H1 (cell line): ENCODE measurements at regions not wholly inside any gene's neighbourhood (a gene's known extent, or its start where the extent isn't known, plus 50 kb on each side); places are given as distances from the start of the nearest gene placed in this dataset.

ENCODE experiments used
- CTCF ChIA-PET: fragments of 300-600 bp; sonication (Branson Sonifier 250); formaldehyde crosslinking; loops from one replicate; lab custom pipeline; 2021; ENCODE audit not compliant: partially characterized antibody; lab: Charles Lee
- POLR2A ChIA-PET: fragments of 300-600 bp; sonication (Branson Sonifier 250); formaldehyde crosslinking; loops from one replicate; lab custom pipeline; 2021; ENCODE audit warnings: inconsistent platforms; ENCODE audit not compliant: partially characterized antibody; lab: Charles Lee
- DNase-seq, 2 experiments: peaks; one replicate each; pipeline versions ENCODE4 v3.0.0 to v3.0.0-alpha.2; 2010 to 2022; ENCODE audit warnings: low spot score in 2 of 2, low read depth in 1 of 2, mixed read lengths in 1 of 2
- FAIRE-seq: peaks from 2 replicates; lab custom pipeline; 2011; peaks lifted over from hg19 to GRCh38; lab: Jason Lieb, UNC
- H2AFZ ChIP-seq: 2 replicates; pipeline ENCODE4 v1.8.1; 2012; ENCODE audit warnings: low read length, inconsistent platforms
- H2AK5ac ChIP-seq: 2 replicates; pipeline ENCODE4 v1.6.1; 2013; ENCODE audit warnings: low read depth, low read length
- H2BK120ac ChIP-seq: replicated peaks from 2 replicates; pipeline ENCODE3; 2013; ENCODE audit warnings: low read depth, low read length, inconsistent platforms
- H2BK12ac ChIP-seq: 2 replicates; pipeline ENCODE4 v1.6.1; 2013; ENCODE audit warnings: low read depth, low read length
- H2BK15ac ChIP-seq: 2 replicates; pipeline ENCODE4 v1.6.1; 2013; ENCODE audit warnings: low read length
- H2BK20ac ChIP-seq: 2 replicates; pipeline ENCODE4 v1.6.1; 2013; ENCODE audit warnings: low read length
- H2BK5ac ChIP-seq: 2 replicates; pipeline ENCODE4 v1.6.1; 2013; ENCODE audit warnings: low read depth, low read length
- H3K14ac ChIP-seq: 2 replicates; pipeline ENCODE4 v1.6.1; 2013; ENCODE audit warnings: inconsistent platforms; ENCODE audit not compliant: insufficient read length
- H3K18ac ChIP-seq: 2 replicates; pipeline ENCODE4 v1.6.1; 2013; ENCODE audit warnings: low read length; ENCODE audit errors: extremely low read depth
- H3K23ac ChIP-seq: 2 replicates; pipeline ENCODE4 v1.6.1; 2013; ENCODE audit warnings: inconsistent platforms; ENCODE audit not compliant: insufficient read length
- H3K23me2 ChIP-seq: 2 replicates; pipeline ENCODE4 v1.6.1; 2013; ENCODE audit warnings: low read depth, low read length
- H3K27ac ChIP-seq: 2 replicates; pipeline ENCODE4 v1.6.1; 2011; ENCODE audit warnings: low read depth, low read length, inconsistent platforms
- H3K27me3 ChIP-seq, 4 experiments: replicated peaks in 1 of 4; 1 replicate in 1 of 4; 2 replicates in 3 of 4; pipeline versions ENCODE4 v1.6.1 to v1.8.1; 2011 to 2013; ENCODE audit warnings: low read length in 3 of 4, mild to moderate bottlenecking in 3 of 4, inconsistent platforms in 2 of 4, mixed read lengths in 2 of 4, moderate library complexity in 1 of 4; ENCODE audit not compliant: control insufficient read depth in 3 of 4, insufficient read depth in 3 of 4; ENCODE audit errors: extremely low read depth in 1 of 4
- H3K36me3 ChIP-seq, 4 experiments: 2 replicates each; pipeline versions ENCODE4 v1.6.1 to v1.8.1; 2011 to 2013; ENCODE audit warnings: mild to moderate bottlenecking in 4 of 4, low read length in 3 of 4, moderate library complexity in 2 of 4, control low read depth in 1 of 4, inconsistent platforms in 1 of 4; ENCODE audit not compliant: insufficient read depth in 4 of 4, control insufficient read depth in 2 of 4
- H3K4ac ChIP-seq: replicated peaks from 2 replicates; pipeline ENCODE3; 2013; ENCODE audit warnings: low read length, low read depth, mixed read lengths, inconsistent platforms; ENCODE audit not compliant: insufficient read length
- H3K4me1 ChIP-seq, 4 experiments: replicated peaks in 1 of 4; 1 replicate in 1 of 4; 2 replicates in 3 of 4; pipeline versions ENCODE4 v1.6.1 to v1.8.1; 2011 to 2013; ENCODE audit warnings: low read length in 3 of 4, inconsistent platforms in 2 of 4, mixed read lengths in 1 of 4; ENCODE audit not compliant: insufficient read depth in 4 of 4, control insufficient read depth in 3 of 4
- H3K4me2 ChIP-seq, 2 experiments: 2 replicates each; pipeline versions ENCODE4 v1.6.1 to v1.8.1; 2011 to 2013; ENCODE audit warnings: low read depth in 2 of 2, low read length in 2 of 2, control low read depth in 1 of 2, inconsistent platforms in 1 of 2, mild to moderate bottlenecking in 1 of 2; ENCODE audit not compliant: insufficient read depth in 1 of 2
- H3K4me3 ChIP-seq, 4 experiments: fragments of 200-600, 300-600 bp in 1 of 4; sonication (generic), shearing (Covaris generic), sonication (Bioruptor Twin) in 1 of 4; 2 replicates each; pipeline versions ENCODE4 v1.5.1 to v1.8.1; 2011 to 2016; ENCODE audit warnings: low read length in 4 of 4, low read depth in 3 of 4, control low read depth in 2 of 4, inconsistent platforms in 2 of 4, mild to moderate bottlenecking in 2 of 4, mixed read lengths in 1 of 4, moderate library complexity in 1 of 4; ENCODE audit not compliant: insufficient read depth in 2 of 4; ENCODE audit errors: extremely low read depth in 1 of 4
- H3K56ac ChIP-seq: replicated peaks from 2 replicates; pipeline ENCODE3; 2013; ENCODE audit warnings: low read depth, mild to moderate bottlenecking, mixed read lengths, low read length, inconsistent platforms; ENCODE audit not compliant: insufficient read length
- H3K79me1 ChIP-seq: 2 replicates; pipeline ENCODE4 v1.6.1; 2013; ENCODE audit warnings: low read depth, low read length, control low read depth
- H3K79me2 ChIP-seq, 2 experiments: 2 replicates each; pipeline versions ENCODE4 v1.6.1 to v1.8.1; 2012 to 2013; ENCODE audit warnings: low read length in 2 of 2, mild to moderate bottlenecking in 2 of 2, inconsistent platforms in 1 of 2; ENCODE audit not compliant: insufficient read depth in 2 of 2, control insufficient read depth in 1 of 2
- H3K9ac ChIP-seq, 4 experiments: replicated peaks in 1 of 4; 1 replicate in 1 of 4; 2 replicates in 3 of 4; pipeline versions ENCODE4 v1.6.1 to v1.8.1; 2011 to 2013; ENCODE audit warnings: low read depth in 3 of 4, low read length in 3 of 4, control low read depth in 2 of 4, mild to moderate bottlenecking in 2 of 4, moderate library complexity in 2 of 4, inconsistent platforms in 1 of 4; ENCODE audit errors: extremely low read depth in 1 of 4
- H3K9me3 ChIP-seq, 2 experiments: 2 replicates each; pipeline versions ENCODE4 v1.6.1 to v1.8.1; 2012 to 2013; ENCODE audit warnings: mild to moderate bottlenecking in 2 of 2, moderate library complexity in 2 of 2, control low read depth in 1 of 2, inconsistent platforms in 1 of 2, low read depth in 1 of 2, low read length in 1 of 2, mixed read lengths in 1 of 2; ENCODE audit not compliant: insufficient read depth in 2 of 2
- H4K20me1 ChIP-seq, 2 experiments: replicated peaks in 1 of 2; 2 replicates each; pipeline versions ENCODE3 to v1.8.1; 2011 to 2013; ENCODE audit warnings: inconsistent platforms in 2 of 2, low read length in 2 of 2, mild to moderate bottlenecking in 1 of 2; ENCODE audit not compliant: insufficient read depth in 2 of 2, control insufficient read depth in 1 of 2
- H4K5ac ChIP-seq: 2 replicates; pipeline ENCODE4 v1.6.1; 2013; ENCODE audit warnings: low read length, low read depth, mixed read lengths, inconsistent platforms; ENCODE audit not compliant: insufficient read length
- H4K8ac ChIP-seq: 2 replicates; pipeline ENCODE4 v1.8.0; 2013; ENCODE audit warnings: mild to moderate bottlenecking, moderate library complexity, low read length, inconsistent platforms; ENCODE audit not compliant: insufficient read depth; ENCODE audit errors: extremely low read depth
- H4K91ac ChIP-seq: replicated peaks from 2 replicates; pipeline ENCODE3; 2013; ENCODE audit warnings: low read length, mixed read lengths, inconsistent platforms; ENCODE audit not compliant: insufficient read length
- ATF2 ChIP-seq: IDR thresholded peaks from 2 replicates; pipeline ENCODE4 v1.6.1; 2012; ENCODE audit warnings: low read length, inconsistent platforms
- BCL11A ChIP-seq, 2 experiments: IDR thresholded peaks; one replicate each; pipeline ENCODE4 v1.6.1; 2011; ENCODE audit warnings: low read depth in 2 of 2, low read length in 2 of 2, mild to moderate bottlenecking in 2 of 2
- BRCA1 ChIP-seq: IDR thresholded peaks from 2 replicates; pipeline ENCODE4 v1.6.1; 2012; ENCODE audit warnings: low read depth, low read length, improper control_type of control experiment
- CEBPB ChIP-seq: IDR thresholded peaks from 2 replicates; pipeline ENCODE4 v1.6.1; 2012; ENCODE audit warnings: low read depth, low read length
- CHD1 ChIP-seq: IDR thresholded peaks from 2 replicates; pipeline ENCODE4 v1.6.1; 2012; ENCODE audit warnings: low read depth, low read length, improper control_type of control experiment
- JUN ChIP-seq: IDR thresholded peaks from 2 replicates; pipeline ENCODE4 v1.6.1; 2011; ENCODE audit warnings: low read depth, mild to moderate bottlenecking, improper control_type of control experiment, low read length
- NRF1 ChIP-seq: IDR thresholded peaks from 2 replicates; pipeline ENCODE4 v1.6.1; 2011; ENCODE audit warnings: mild to moderate bottlenecking, low read depth, low read length, improper control_type of control experiment
- SRF ChIP-seq: IDR thresholded peaks from 2 replicates; pipeline ENCODE4 v1.6.1; 2011; ENCODE audit warnings: mild to moderate bottlenecking, low read depth, low read length, moderate library complexity
- TAF1 ChIP-seq: IDR thresholded peaks from 2 replicates; pipeline ENCODE4 v1.6.1; 2011; ENCODE audit warnings: mild to moderate bottlenecking, low read depth, low read length
- TBP ChIP-seq: IDR thresholded peaks from 2 replicates; pipeline ENCODE4 v1.6.1; 2011; ENCODE audit warnings: low read depth, low read length, improper control_type of control experiment
- TCF12 ChIP-seq: IDR thresholded peaks from 2 replicates; pipeline ENCODE4 v1.6.1; 2011; ENCODE audit warnings: low read depth, mild to moderate bottlenecking, low read length
- TF ChIP-seq, protein P1 (sequence below), 3 experiments: IDR thresholded peaks; 1 replicate in 2 of 3; 2 replicates in 1 of 3; pipeline versions ENCODE4 v1.5.1 to v1.6.1; 2011; ENCODE audit warnings: low read length in 3 of 3, mild to moderate bottlenecking in 3 of 3, inconsistent platforms in 2 of 3, low read depth in 1 of 3, moderate library complexity in 1 of 3; ENCODE audit not compliant: insufficient read depth in 1 of 3; ENCODE audit errors: control extremely low read depth in 1 of 3

- H3K9ac ChIP-seq, result no peak overlapping the region
- no peaks in the 10 kb centered on the region for H3K79me2 ChIP-seq
- H4K91ac ChIP-seq, result no peak overlapping the region
- no peak overlapping the region for H2BK15ac ChIP-seq
- H2AFZ ChIP-seq, result no peak overlapping the region
- ChIA-PET POLR2A (interaction anchor here (0.7 kb wide), 1 partner anchor 175 kb away, joined by 3 read pairs; no protein-coding TSS in a partner anchor), CTCF (no interaction called here)
- DNase-seq, result no peak
- H4K20me1 ChIP-seq, result no peaks in the 10 kb centered on the region
- FAIRE-seq, result no peak
- no peak overlapping the region for H2BK5ac ChIP-seq
- no peak overlapping the region for H2BK20ac ChIP-seq
- H3K9me3 ChIP-seq, result no peaks in the 10 kb centered on the region
- no peak overlapping the region for H3K18ac ChIP-seq
- no peak overlapping the region for H2BK120ac ChIP-seq
- H3K23me2 ChIP-seq, result no peaks in the 10 kb centered on the region
- H3K14ac ChIP-seq, result no peak overlapping the region
- no peaks in the 10 kb centered on the region; a peak in 1 of 7 replicates for H3K4me1 ChIP-seq
- no peaks in the 10 kb centered on the region for H3K27me3 ChIP-seq
- H3K23ac ChIP-seq, result no peak overlapping the region
- no peaks in the 10 kb centered on the region for H3K36me3 ChIP-seq
- H3K4me3 ChIP-seq, result no peak overlapping the region
- no peak overlapping the region for H4K5ac ChIP-seq
- H4K8ac ChIP-seq, result no peak overlapping the region
- no peak overlapping the region for H2BK12ac ChIP-seq
- no peak overlapping the region for H2AK5ac ChIP-seq
- no peak overlapping the region for H3K56ac ChIP-seq
- H3K79me1 ChIP-seq, result no peaks in the 10 kb centered on the region
- no peak overlapping the region for H3K4me2 ChIP-seq
- no peak overlapping the region for H3K4ac ChIP-seq
- no peak overlapping the region for H3K27ac ChIP-seq
- TF ChIP-seq TCF12 (no peak), BRCA1 (no peak), TAF1 (no peak), NRF1 (no peak), ATF2 (no peak), BCL11A (IDR thresholded peaks at IDR 0.05; ENCODE audit: low read depth in 2 of 2, low read length in 2 of 2) (no peak), CEBPB (no peak), JUN (no peak), SRF (no peak), TBP (no peak), CHD1 (no peak)
- TF ChIP-seq, protein P1, sequence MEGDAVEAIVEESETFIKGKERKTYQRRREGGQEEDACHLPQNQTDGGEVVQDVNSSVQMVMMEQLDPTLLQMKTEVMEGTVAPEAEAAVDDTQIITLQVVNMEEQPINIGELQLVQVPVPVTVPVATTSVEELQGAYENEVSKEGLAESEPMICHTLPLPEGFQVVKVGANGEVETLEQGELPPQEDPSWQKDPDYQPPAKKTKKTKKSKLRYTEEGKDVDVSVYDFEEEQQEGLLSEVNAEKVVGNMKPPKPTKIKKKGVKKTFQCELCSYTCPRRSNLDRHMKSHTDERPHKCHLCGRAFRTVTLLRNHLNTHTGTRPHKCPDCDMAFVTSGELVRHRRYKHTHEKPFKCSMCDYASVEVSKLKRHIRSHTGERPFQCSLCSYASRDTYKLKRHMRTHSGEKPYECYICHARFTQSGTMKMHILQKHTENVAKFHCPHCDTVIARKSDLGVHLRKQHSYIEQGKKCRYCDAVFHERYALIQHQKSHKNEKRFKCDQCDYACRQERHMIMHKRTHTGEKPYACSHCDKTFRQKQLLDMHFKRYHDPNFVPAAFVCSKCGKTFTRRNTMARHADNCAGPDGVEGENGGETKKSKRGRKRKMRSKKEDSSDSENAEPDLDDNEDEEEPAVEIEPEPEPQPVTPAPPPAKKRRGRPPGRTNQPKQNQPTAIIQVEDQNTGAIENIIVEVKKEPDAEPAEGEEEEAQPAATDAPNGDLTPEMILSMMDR (IDR thresholded peaks at IDR 0.05; ENCODE audit: control extremely low read depth in 1 of 3, insufficient read depth in 1 of 3, low read depth in 1 of 3, low read length in 3 of 3), result no peak
These were observed 173.8 kb downstream of the GJA1 start for GRCh38 chr6:121609281-121609680.
